ENCODE measurements at regions not wholly inside any gene's neighbourhood (a gene's known extent, or its start where the extent isn't known, plus 50 kb on each side); places are given as distances from the start of the nearest gene placed in this dataset.

GRCh38 chr11:15835788-15836411, 520.4 kb downstream of the SOX6 start:
- TF ChIP-seq CTCF (conservative IDR thresholded peaks at IDR 0.05; ENCODE audit: low read depth, low read length) (no peak), EZH2 (IDR thresholded peaks at IDR 0.05; ENCODE audit: borderline replicate concordance, low read depth, low read length, poor library complexity, severe bottlenecking) (no peak)
